ENCODE measurements at regions not wholly inside any gene's neighbourhood (a gene's known extent, or its start where the extent isn't known, plus 50 kb on each side); places are given as distances from the start of the nearest gene placed in this dataset.

DNA sequence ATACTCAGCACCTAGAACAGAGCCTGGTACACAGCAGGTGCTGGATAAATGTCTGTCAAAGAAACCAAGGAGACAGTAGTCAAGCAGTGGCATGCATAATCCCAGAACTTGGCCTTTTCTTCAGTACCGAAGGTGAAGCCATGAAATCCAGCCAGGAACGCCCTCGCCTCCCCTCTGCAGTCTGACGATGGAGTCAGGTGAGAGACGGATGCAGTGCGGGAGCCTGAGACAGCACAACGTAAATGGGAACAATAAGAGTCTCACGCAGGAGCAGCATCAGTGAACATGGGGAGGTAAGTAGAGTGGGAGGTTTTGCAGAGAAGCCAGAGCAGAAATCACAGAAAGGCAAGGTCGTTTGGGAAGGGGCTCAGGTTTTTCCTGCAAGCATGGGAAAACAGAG lies 389.3 kb upstream of the MYT1L start:
- TF ChIP-seq POLR2A (IDR thresholded peaks at IDR 0.05) = no peak
- TF ChIP-seq, protein P1, sequence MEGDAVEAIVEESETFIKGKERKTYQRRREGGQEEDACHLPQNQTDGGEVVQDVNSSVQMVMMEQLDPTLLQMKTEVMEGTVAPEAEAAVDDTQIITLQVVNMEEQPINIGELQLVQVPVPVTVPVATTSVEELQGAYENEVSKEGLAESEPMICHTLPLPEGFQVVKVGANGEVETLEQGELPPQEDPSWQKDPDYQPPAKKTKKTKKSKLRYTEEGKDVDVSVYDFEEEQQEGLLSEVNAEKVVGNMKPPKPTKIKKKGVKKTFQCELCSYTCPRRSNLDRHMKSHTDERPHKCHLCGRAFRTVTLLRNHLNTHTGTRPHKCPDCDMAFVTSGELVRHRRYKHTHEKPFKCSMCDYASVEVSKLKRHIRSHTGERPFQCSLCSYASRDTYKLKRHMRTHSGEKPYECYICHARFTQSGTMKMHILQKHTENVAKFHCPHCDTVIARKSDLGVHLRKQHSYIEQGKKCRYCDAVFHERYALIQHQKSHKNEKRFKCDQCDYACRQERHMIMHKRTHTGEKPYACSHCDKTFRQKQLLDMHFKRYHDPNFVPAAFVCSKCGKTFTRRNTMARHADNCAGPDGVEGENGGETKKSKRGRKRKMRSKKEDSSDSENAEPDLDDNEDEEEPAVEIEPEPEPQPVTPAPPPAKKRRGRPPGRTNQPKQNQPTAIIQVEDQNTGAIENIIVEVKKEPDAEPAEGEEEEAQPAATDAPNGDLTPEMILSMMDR (IDR thresholded peaks at IDR 0.05) = no peak
- no peak for TF ChIP-seq EP300 (IDR thresholded peaks at IDR 0.05)
- no peak for TF ChIP-seq POLR2AphosphoS5 (IDR thresholded peaks at IDR 0.05)

All from suprapubic skin (tissue), 4 donors.